Astrocyte (in vitro differentiated cells and primary cell): ENCODE measurements at regions not wholly inside any gene's neighbourhood (a gene's known extent, or its start where the extent isn't known, plus 50 kb on each side); places are given as distances from the start of the nearest gene placed in this dataset.

Experiments used
- EZH2 ChIP-seq: IDR thresholded peaks from 2 replicates; pipeline ENCODE4 v1.6.1; 2012; ENCODE audit warnings: mild to moderate bottlenecking, low read length, inconsistent platforms; ENCODE audit not compliant: insufficient read depth
- TF ChIP-seq, protein P1 (sequence below): IDR thresholded peaks from 2 replicates; pipeline ENCODE4 v1.5.1; 2011; ENCODE audit warnings: low read depth, mild to moderate bottlenecking, inconsistent platforms, low read length, moderate library complexity; ENCODE audit not compliant: insufficient read depth

DNA sequence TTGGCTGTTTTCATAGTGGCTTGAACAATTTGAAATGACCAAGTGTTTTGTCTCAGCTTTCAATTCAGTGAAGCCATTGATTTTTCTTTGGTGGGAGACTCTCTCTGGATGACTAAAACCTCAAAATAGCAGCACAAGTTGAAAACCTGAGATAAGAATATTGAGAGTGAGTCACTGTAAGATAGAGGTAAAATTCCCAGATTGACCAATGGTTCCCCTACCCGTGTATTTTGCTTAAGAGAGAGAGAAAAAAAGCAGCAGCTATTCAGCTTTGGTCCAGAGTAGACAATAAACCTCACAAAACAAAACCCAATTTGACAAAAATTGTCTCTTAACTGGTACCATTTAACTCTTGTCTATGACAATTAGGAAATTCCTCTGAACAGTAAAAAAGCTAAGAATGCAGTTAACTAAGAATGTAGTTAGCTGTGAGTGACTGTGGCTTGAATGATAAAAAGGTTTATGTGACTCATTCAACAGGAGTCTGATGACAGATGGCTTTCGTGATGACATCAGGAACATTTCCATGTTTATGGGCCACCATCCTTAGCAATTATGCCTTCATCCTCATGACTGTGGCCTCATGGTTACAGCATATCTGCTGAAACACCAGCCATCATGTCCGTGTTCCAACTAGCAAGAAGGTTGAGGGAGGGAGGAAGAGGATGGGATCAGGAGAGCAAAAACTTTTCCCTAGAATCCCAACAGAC is 356.9 kb downstream of the NDFIP2 start:
- TF ChIP-seq, protein P1, sequence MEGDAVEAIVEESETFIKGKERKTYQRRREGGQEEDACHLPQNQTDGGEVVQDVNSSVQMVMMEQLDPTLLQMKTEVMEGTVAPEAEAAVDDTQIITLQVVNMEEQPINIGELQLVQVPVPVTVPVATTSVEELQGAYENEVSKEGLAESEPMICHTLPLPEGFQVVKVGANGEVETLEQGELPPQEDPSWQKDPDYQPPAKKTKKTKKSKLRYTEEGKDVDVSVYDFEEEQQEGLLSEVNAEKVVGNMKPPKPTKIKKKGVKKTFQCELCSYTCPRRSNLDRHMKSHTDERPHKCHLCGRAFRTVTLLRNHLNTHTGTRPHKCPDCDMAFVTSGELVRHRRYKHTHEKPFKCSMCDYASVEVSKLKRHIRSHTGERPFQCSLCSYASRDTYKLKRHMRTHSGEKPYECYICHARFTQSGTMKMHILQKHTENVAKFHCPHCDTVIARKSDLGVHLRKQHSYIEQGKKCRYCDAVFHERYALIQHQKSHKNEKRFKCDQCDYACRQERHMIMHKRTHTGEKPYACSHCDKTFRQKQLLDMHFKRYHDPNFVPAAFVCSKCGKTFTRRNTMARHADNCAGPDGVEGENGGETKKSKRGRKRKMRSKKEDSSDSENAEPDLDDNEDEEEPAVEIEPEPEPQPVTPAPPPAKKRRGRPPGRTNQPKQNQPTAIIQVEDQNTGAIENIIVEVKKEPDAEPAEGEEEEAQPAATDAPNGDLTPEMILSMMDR = no peak
- no peak for TF ChIP-seq EZH2
